ENCODE measurements at regions not wholly inside any gene's neighbourhood (a gene's known extent, or its start where the extent isn't known, plus 50 kb on each side); places are given as distances from the start of the nearest gene placed in this dataset.

- TF ChIP-seq MEIS2 (IDR thresholded peaks at IDR 0.05; ENCODE audit: partially characterized antibody) (no peak), ZNF77 (CRISPR knock-in tag; IDR thresholded peaks at IDR 0.05) (no peak), ZNF217 (CRISPR knock-in tag; IDR thresholded peaks at IDR 0.05) (no peak), REST (IDR thresholded peaks at IDR 0.05; ENCODE audit: borderline replicate concordance) (no peak), REST (CRISPR knock-in tag; IDR thresholded peaks at IDR 0.05; ENCODE audit: low read depth) (no peak), ZNF165 (CRISPR knock-in tag; IDR thresholded peaks at IDR 0.05; ENCODE audit: borderline replicate concordance) (no peak), ZKSCAN3 (CRISPR knock-in tag; IDR thresholded peaks at IDR 0.05) (no peak)
- TF ChIP-seq, protein P1, sequence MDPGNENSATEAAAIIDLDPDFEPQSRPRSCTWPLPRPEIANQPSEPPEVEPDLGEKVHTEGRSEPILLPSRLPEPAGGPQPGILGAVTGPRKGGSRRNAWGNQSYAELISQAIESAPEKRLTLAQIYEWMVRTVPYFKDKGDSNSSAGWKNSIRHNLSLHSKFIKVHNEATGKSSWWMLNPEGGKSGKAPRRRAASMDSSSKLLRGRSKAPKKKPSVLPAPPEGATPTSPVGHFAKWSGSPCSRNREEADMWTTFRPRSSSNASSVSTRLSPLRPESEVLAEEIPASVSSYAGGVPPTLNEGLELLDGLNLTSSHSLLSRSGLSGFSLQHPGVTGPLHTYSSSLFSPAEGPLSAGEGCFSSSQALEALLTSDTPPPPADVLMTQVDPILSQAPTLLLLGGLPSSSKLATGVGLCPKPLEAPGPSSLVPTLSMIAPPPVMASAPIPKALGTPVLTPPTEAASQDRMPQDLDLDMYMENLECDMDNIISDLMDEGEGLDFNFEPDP (CRISPR knock-in tag; IDR thresholded peaks at IDR 0.05), result no peak
- TF ChIP-seq, protein P2, sequence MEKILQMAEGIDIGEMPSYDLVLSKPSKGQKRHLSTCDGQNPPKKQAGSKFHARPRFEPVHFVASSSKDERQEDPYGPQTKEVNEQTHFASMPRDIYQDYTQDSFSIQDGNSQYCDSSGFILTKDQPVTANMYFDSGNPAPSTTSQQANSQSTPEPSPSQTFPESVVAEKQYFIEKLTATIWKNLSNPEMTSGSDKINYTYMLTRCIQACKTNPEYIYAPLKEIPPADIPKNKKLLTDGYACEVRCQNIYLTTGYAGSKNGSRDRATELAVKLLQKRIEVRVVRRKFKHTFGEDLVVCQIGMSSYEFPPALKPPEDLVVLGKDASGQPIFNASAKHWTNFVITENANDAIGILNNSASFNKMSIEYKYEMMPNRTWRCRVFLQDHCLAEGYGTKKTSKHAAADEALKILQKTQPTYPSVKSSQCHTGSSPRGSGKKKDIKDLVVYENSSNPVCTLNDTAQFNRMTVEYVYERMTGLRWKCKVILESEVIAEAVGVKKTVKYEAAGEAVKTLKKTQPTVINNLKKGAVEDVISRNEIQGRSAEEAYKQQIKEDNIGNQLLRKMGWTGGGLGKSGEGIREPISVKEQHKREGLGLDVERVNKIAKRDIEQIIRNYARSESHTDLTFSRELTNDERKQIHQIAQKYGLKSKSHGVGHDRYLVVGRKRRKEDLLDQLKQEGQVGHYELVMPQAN (IDR thresholded peaks at IDR 0.05; ENCODE audit: borderline replicate concordance), result no peak
- TF ChIP-seq, protein P3, sequence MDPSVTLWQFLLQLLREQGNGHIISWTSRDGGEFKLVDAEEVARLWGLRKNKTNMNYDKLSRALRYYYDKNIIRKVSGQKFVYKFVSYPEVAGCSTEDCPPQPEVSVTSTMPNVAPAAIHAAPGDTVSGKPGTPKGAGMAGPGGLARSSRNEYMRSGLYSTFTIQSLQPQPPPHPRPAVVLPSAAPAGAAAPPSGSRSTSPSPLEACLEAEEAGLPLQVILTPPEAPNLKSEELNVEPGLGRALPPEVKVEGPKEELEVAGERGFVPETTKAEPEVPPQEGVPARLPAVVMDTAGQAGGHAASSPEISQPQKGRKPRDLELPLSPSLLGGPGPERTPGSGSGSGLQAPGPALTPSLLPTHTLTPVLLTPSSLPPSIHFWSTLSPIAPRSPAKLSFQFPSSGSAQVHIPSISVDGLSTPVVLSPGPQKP (CRISPR knock-in tag; IDR thresholded peaks at IDR 0.05), result no peak
- BruUV-seq (replicated peaks), result no TSS peak
- Histone ChIP-seq H3K79me2 (ENCODE audit: control insufficient read depth, insufficient read depth, low read length) (no peaks in the 10 kb centered on the region), H3K36me3 (ENCODE audit: control insufficient read depth, insufficient read depth, low read length) (no peaks in the 10 kb centered on the region), H3K4me1 (replicated peaks in 1 of 2; ENCODE audit: control insufficient read depth in 2 of 2, insufficient read depth in 2 of 2, low read length in 2 of 2) (no peaks in the 10 kb centered on the region), H3K9me3 (replicated peaks; ENCODE audit: control insufficient read depth, insufficient read depth, low read depth, low read length) (no peaks in the 10 kb centered on the region), H3K4me2 (ENCODE audit: insufficient read depth, low read length) (no peak overlapping the region), H3K27ac (ENCODE audit: extremely low read depth, low read depth, low read length) (no peak overlapping the region), H3K27me3 (ENCODE audit: control insufficient read depth in 2 of 2, insufficient read depth in 2 of 2, low read length in 2 of 2) (peaks cover 2 to 13% of the 10 kb centered on the region in 2 experiments; a peak in 3 of 5 replicates), H3K4me3 (no peak overlapping the region), H4K20me1 (replicated peaks; ENCODE audit: control insufficient read depth, insufficient read depth, low read length) (no peaks in the 10 kb centered on the region), H3K9ac (ENCODE audit: insufficient read depth in 1 of 2, low read depth in 2 of 2, low read length in 2 of 2) (no peak overlapping the region), H3K9me1 (ENCODE audit: control insufficient read depth, insufficient read depth, low read length) (no peaks in the 10 kb centered on the region), H2AFZ (ENCODE audit: low read depth, low read length) (no peak overlapping the region)
- in situ Hi-C loops (cut with MboI) (no loop called here), intact Hi-C loops (cut with micrococcal nuclease) (no loop called here)
- ChIA-PET CTCF (ENCODE audit: low intra/inter-chr PET ratio) (no interaction called here), POLR2A (no interaction called here)
- ATAC-seq (no peak), DNase-seq (ENCODE audit: extremely low read depth in 1 of 4, low spot score in 3 of 4) (no peak), FAIRE-seq (no peak)
- WGBS (ENCODE audit: insufficient coverage, low coverage, missing lambda C conversion rate), result 0% methylated on average over 7 of the region's 7 CpGs
Measured at GRCh38 chr14:104478656-104479055, 100.9 kb upstream of the C14orf180 start.

All from K562 (cell line).